ENCODE measurements at regions not wholly inside any gene's neighbourhood (a gene's known extent, or its start where the extent isn't known, plus 50 kb on each side); places are given as distances from the start of the nearest gene placed in this dataset.
"Not testable (repeated sequence)": the region's sequence is repeated elsewhere in the genome, so short reads cannot be mapped to it uniquely, and the experiment has no call there.

DNA sequence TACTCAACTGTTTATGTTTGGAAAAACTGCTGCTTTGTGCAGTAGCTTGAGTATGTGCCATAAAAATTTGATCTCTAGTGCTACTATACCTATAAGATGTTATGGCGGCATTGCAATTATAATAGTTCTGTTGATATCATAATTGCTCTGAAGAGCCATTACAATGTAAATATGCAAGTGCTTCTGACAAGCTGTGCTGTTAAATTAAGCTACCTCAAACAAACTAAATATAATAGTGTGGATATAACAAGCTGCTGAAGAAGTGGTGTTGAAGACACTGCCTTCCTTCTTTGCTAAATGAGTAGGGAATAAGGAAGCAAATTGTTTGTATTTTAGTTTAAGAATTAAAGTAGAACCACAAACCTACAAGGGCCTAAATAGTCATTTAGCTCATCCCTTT is 301.0 kb upstream of the MIS18BP1 start:
- peaks cover 25% of the 10 kb centered on the region for H3K9me3 Mint-ChIP-seq
- H3K36me3 Mint-ChIP-seq: no peaks in the 10 kb centered on the region
- H3K4me3 Mint-ChIP-seq: no peak overlapping the region
- ATAC-seq (no peak), DNase-seq (ENCODE audit: low spot score in 2 of 2) (no peak)
- no peak overlapping the region for H3K27ac Mint-ChIP-seq
- no peaks in the 10 kb centered on the region for H3K4me1 Mint-ChIP-seq

DNA sequence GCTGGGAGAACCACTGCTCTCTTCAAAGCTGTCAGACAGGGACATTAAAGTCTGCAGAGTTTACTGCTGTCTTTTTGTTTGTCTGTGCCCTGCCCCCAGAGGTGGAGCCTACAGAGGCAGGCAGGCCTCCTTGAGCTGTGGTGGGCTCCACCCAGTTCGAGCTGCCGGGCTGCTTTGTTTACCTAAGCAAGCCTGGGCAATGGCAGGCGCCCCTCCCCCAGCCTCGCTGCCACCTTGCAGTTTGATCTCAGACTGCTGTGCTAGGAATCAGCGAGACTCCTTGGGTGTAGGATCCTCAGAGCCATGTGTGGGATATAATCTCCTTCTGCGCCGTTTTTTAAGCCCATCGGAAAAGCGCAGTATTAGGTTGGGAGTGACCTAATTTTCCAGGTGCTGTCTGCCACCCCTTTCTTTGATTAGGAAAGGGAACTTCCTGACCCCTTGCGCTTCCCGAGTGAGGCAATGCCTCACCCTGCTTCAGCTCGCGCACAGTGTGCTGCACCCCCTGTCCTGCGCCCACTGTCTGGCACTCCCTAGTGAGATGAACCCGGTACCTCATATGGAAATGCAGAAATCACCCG is 298.3 kb upstream of the MIS18BP1 start:
- not testable (repeated sequence) for H3K36me3 Mint-ChIP-seq; H3K4me1 Mint-ChIP-seq; H3K4me3 Mint-ChIP-seq; ATAC-seq; DNase-seq (ENCODE audit: low spot score in 2 of 2); H3K27ac Mint-ChIP-seq
- H3K9me3 Mint-ChIP-seq: peaks cover 18% of the 10 kb centered on the region

DNA sequence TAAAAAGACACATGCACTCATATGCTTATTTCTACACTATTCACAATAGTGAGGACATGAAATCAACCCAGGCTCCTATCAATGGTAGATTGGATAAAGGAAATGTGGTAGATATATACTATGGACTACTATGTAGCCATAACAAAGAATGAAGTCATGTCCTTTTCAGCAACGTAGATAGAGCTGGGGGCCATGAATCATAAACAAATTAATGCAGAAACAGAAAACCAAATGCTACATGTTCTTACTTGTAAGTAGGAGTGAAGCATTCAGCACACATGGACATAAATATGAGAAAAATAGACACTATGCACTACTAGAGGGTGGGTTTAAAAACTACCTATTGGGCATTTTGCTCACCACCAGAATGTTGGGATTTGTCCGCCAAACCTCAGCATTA is 278.0 kb upstream of the MIS18BP1 start:
- Mint-ChIP-seq H3K4me3 (no peak overlapping the region), H3K4me1 (no peaks in the 10 kb centered on the region), H3K27ac (no peak overlapping the region), H3K9me3 (peaks cover 27% of the 10 kb centered on the region), H3K36me3 (no peaks in the 10 kb centered on the region)
- ATAC-seq (no peak), DNase-seq (ENCODE audit: low spot score in 2 of 2) (no peak)

DNA sequence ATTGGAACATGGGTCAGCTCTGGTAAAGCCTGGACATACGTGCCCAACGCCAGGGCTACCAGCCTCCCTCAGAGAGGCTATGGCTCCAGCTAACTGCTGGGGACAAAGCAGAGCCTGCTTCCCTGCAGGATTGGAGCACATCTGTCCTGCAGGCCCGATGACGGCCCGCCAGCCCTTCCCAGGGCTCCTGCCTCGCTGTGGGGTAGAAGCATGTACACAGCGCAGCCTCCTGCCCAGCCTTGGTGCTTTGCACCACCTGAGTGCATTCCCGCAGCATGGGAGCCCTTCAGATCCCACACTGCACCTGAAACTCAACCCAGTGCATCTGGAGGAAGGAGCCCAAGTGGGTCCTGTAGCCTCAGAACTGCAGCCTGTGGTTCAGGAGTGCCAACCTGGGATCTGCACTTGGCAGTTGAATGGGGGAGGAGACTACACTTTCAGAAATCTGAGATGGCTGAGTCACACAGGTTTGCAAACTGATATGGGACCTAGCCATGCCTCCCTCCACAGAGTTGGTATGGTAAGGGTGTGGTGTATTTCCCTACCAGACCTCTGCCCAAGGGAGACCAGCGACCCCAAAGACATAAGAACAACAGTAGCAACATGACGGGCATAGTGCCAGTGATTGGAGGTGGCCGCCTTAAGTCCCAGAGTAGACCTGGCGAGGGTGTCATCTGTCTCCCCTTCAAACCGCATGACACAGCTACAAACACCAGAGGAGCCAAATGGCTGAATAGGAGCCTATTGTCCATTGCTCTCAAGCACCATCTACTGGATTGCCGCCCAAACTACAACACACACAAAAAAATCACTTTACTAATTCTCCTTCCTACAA is 273.9 kb upstream of the MIS18BP1 start:
- no peak for DNase-seq (ENCODE audit: low spot score in 2 of 2)
- Mint-ChIP-seq H3K27ac (no peak overlapping the region), H3K4me1 (no peaks in the 10 kb centered on the region), H3K4me3 (no peak overlapping the region), H3K9me3 (peaks cover 15% of the 10 kb centered on the region), H3K36me3 (no peaks in the 10 kb centered on the region)
- no peak for ATAC-seq

DNA sequence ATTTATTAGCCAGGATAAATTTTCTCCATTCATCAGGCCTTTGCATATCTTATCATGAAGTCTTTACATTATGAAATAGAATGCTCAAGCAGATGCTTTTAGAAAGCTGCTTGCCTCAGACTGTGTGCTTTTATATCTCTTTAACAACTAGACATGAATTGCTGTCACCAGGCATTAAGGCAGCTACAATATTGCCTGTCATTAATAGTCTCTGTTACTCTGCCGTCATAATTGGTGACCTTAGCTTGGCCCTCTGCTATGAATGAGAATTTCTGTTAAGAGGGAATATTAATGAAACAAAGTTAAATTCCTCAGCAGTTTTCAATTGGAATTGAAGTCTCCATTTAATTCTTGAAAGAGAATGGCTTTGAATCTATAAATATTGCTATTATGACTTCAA is 266.8 kb upstream of the MIS18BP1 start:
- Mint-ChIP-seq H3K9me3 (peaks cover 15% of the 10 kb centered on the region), H3K27ac (no peak overlapping the region), H3K4me1 (no peaks in the 10 kb centered on the region), H3K36me3 (no peaks in the 10 kb centered on the region), H3K4me3 (no peak overlapping the region)
- ATAC-seq (no peak), DNase-seq (ENCODE audit: low spot score in 2 of 2) (no peak)

DNA sequence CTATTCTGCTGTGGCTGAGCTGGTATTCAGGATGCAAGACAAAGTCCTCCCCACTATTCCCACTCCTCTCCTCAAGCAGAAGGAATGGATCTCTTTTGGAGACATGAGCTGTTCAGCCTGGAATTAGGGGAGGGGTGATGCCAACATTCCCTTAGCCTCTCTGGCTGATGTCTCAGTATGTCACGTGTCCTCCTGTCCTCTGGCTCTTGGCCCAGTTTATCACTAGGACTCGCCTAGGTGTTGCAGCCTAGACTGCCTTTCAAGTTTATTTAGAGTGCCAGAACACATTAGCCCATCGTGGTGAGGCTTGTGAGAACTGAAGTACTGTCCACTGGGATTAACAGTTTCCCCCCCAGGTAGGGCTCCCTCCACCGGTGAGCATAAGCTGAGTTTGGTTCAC is 239.9 kb upstream of the MIS18BP1 start:
- DNase-seq (ENCODE audit: low spot score in 2 of 2) (no peak), ATAC-seq (no peak)
- H3K4me3 Mint-ChIP-seq: no peak overlapping the region
- peaks cover 4% of the 10 kb centered on the region for H3K9me3 Mint-ChIP-seq
- H3K36me3 Mint-ChIP-seq: no peaks in the 10 kb centered on the region
- no peaks in the 10 kb centered on the region for H3K4me1 Mint-ChIP-seq
- no peak overlapping the region for H3K27ac Mint-ChIP-seq

DNA sequence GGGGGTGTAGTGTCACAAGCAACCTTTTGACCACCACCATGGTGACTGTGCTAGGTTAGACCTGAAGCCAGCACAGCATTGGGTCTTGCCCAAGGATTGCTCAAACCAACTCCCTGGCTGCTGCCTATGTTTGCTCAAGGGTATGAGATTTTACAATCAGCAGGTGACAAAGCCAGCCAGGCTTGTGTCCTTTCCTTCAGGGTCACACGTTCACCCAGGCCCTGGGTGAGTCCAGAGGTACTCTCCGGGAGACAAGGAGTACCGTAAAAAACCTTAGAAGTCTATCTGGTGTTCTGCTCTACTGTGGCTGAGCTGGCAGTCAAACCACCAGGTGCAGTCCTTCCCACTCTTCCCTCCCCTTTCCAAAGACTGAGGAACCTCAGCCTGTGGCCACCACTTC is 238.9 kb upstream of the MIS18BP1 start:
- Mint-ChIP-seq H3K9me3 (peaks cover 7% of the 10 kb centered on the region), H3K27ac (no peak overlapping the region), H3K4me1 (no peaks in the 10 kb centered on the region), H3K36me3 (no peaks in the 10 kb centered on the region), H3K4me3 (no peak overlapping the region)
- no peak for DNase-seq (ENCODE audit: low spot score in 2 of 2)
- ATAC-seq: peak; percentile 11

DNA sequence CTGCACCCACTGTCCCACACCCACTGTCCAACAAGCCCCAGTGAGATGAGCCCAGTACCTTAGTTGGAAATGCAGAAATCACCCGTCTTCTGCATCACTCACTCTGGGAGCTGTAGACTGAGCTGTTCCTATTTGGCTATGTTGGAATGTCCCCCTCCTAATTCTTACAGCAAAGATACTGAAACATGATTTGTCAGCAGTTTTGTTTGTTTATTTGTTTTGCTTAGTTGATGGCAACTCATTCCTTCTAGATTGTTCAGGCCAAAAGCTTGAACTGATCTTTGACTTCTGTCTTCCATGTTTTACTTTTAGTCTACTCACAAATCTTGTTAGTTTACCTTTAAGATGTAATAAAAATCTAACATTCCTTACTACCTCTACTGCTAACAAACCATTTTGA is 233.6 kb upstream of the MIS18BP1 start:
- no peak overlapping the region for H3K27ac Mint-ChIP-seq
- H3K36me3 Mint-ChIP-seq: no peaks in the 10 kb centered on the region
- DNase-seq (ENCODE audit: low spot score in 2 of 2) (no peak), ATAC-seq (no peak)
- peaks cover 16% of the 10 kb centered on the region for H3K9me3 Mint-ChIP-seq
- H3K4me1 Mint-ChIP-seq: no peaks in the 10 kb centered on the region
- no peak overlapping the region for H3K4me3 Mint-ChIP-seq

DNA sequence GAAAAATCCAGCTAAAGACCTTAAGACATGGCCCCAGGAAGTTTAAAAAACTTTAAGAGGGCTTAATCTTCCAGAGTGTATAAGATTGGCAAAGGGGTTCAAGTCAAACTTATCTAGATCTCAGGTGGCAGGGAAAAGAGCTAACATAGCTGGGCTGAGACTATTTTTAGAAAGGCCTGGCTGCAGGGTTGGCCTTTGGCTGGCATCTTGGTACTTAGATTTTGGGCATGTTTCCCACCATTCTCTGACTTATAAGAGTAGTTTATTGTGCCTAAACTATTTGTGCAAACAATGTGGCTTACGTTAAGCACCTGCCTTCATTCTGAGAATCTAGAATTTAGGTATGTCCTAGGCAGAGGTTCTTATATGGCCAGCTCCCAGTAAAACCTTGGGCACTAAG is 214.0 kb upstream of the MIS18BP1 start:
- ATAC-seq (no peak), DNase-seq (ENCODE audit: low spot score in 2 of 2) (no peak)
- no peak overlapping the region for H3K4me3 Mint-ChIP-seq
- peaks cover 11% of the 10 kb centered on the region for H3K9me3 Mint-ChIP-seq
- no peak overlapping the region for H3K27ac Mint-ChIP-seq
- H3K36me3 Mint-ChIP-seq: no peaks in the 10 kb centered on the region
- no peaks in the 10 kb centered on the region for H3K4me1 Mint-ChIP-seq

DNA sequence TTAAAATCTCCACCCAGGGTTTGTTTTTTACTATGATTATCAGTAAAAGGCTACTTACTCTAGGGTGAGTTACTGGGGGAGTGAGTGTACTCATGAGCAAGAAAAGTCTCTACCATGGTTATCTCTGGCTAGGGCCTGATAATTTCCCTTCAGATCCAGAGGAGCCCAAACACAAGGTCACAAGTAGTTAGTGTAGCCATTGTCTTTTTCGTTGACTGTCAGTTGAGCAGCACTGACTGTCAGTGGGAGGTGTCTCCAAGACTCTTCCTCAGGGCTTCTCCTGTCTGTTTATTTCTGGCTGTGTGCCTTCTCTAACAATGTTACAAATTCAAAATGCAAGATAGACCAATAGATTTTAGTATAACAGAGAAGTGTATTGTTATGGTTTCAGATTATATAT is 181.2 kb upstream of the MIS18BP1 start:
- Mint-ChIP-seq H3K4me1 (no peaks in the 10 kb centered on the region), H3K27ac (no peak overlapping the region), H3K36me3 (no peaks in the 10 kb centered on the region), H3K4me3 (no peak overlapping the region), H3K9me3 (peaks cover 18% of the 10 kb centered on the region)
- ATAC-seq (no peak), DNase-seq (ENCODE audit: low spot score in 2 of 2) (no peak)

DNA sequence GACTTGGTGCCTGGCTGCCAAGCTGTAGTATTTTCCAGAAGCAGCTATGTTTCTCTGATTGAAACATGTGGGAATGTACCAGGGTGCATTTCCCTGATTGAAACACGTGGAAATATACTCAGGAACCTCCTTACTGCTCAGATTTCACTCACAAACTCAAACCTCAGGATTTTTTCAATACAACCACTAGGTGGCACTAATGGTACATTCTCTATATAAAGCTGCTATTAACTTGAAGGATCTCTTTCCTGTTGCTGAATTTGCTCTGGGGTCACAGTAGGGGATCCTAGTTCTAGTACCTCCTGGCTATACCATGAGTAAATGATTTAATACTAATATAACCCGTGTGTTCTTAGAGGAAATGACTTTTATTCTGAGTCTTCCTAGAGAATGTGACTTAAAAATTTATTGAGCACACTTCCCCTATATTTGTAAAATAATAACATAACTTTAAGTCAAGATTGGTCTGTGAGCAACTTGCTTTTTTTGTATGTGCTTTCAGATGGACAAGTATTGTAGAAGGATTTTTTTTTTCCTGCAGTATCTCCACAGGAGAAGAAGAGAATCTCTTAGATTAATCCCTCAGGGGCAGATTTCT is 173.8 kb upstream of the MIS18BP1 start:
- H3K36me3 Mint-ChIP-seq: no peaks in the 10 kb centered on the region
- no peak for ATAC-seq

DNA sequence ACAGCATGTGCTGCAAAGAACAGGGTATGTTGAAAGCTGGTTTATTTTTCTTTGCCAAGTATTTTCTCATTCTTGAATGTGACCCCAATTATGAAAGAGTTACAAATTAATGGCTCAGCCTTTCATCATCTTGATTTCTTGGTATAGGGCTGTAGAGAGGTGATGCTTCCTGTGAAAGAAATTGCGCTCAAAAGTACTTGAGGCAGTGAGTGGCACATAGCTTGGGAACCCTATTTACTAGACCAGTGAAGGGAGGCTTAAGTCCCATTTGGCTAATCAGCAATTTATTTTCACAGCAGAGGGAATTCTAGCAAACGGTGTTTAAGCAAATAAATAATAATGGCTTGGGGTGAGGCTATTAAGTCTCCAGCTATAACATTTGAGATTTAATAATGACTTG is 153.9 kb upstream of the MIS18BP1 start:
- no peak for DNase-seq (ENCODE audit: low spot score in 2 of 2)
- no peak for ATAC-seq
- Mint-ChIP-seq H3K4me1 (no peaks in the 10 kb centered on the region), H3K36me3 (no peaks in the 10 kb centered on the region), H3K4me3 (no peak overlapping the region), H3K9me3 (peaks cover 3% of the 10 kb centered on the region), H3K27ac (no peak overlapping the region)

More for the DNA sequence above, 173.8 kb upstream of the MIS18BP1 start:
- Mint-ChIP-seq H3K4me3 (no peak overlapping the region), H3K27ac (no peak overlapping the region), H3K9me3 (peaks cover 4% of the 10 kb centered on the region), H3K4me1 (no peaks in the 10 kb centered on the region)
- DNase-seq (ENCODE audit: low spot score in 2 of 2): no peak

DNA sequence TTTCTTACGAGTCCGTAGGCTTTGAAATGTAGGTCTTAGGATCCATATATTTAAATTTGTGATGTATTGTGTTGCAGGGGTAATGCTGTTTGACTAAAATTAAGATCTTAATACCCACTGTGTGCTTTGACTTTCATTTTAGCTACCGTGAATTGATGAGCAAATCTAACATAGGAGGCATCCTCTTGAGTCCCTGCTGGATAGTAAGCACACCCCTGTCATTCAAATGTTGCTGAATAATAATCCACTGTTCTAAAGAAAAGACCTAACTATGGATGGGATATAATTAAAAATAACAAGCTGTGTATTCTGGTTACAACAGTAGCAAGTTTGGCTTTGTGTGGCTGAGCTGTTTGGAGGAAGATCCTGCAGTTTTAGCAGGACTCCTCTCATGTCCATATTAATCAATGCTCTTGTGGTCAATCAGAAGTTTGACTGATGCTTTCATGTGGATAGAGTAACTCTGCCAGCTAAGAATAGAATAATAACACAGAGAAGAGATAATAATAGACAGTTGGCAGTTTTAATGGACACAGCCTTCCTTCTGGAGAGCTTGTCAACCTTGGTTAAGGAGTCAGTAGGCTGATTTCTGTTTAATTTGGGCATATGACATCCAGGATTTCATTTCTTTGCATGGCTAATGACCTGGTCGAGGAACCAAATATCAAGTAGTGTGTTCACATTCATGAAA is 148.1 kb upstream of the MIS18BP1 start:
- Mint-ChIP-seq H3K9me3 (peaks cover 4% of the 10 kb centered on the region), H3K27ac (no peak overlapping the region), H3K4me3 (no peak overlapping the region), H3K36me3 (no peaks in the 10 kb centered on the region), H3K4me1 (no peaks in the 10 kb centered on the region)
- ATAC-seq (no peak), DNase-seq (ENCODE audit: low spot score in 2 of 2) (no peak)

DNA sequence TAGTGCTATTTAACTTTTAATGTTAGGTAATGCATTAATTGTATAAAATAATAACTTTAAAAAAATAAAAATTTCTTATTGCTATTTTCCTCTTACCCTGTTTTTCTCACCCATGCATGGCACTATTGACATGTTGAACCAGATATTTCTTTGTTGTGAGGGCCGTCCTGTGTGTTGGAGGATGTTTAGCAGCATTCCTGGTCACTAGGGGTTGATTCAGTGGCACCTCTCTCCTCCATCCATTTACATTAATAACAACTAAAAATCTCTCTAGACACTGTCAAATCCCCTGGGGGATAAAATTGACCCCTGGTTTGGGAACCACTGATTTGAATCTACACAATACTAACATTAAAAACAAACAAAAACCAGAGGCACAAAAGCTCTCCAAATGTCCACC is 147.5 kb upstream of the MIS18BP1 start:
- Mint-ChIP-seq H3K4me3 (no peak overlapping the region), H3K9me3 (peaks cover 6% of the 10 kb centered on the region), H3K4me1 (no peaks in the 10 kb centered on the region), H3K36me3 (no peaks in the 10 kb centered on the region), H3K27ac (no peak overlapping the region)
- ATAC-seq (no peak), DNase-seq (ENCODE audit: low spot score in 2 of 2) (no peak)

DNA sequence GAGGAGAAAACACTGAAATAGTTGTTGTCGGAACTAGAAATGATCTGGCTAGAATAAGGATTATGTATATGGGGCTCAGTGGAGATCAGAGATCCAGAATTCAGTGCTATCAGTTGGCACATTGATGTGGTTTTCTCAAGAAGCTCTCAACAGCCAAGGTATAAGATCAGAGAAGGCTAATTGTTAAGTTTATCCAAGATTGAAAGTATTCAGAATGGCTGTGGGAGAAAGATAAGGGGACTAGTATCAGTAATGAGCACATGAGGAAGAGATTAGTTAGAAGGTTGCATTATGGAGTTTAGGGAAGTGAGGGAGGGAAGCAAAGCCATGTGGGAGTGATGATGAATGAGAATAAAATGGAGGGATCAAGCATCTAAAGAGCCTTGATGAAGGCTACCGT is 128.1 kb upstream of the MIS18BP1 start:
- H3K36me3 Mint-ChIP-seq: no peaks in the 10 kb centered on the region

More for the DNA sequence above, 128.1 kb upstream of the MIS18BP1 start:
- no peak overlapping the region for H3K4me3 Mint-ChIP-seq
- H3K27ac Mint-ChIP-seq: no peak overlapping the region
- ATAC-seq (no peak), DNase-seq (ENCODE audit: low spot score in 2 of 2) (no peak)
- peaks cover 3% of the 10 kb centered on the region for H3K9me3 Mint-ChIP-seq
- no peaks in the 10 kb centered on the region for H3K4me1 Mint-ChIP-seq

Data from stimulated activated effector memory CD8-positive, alpha-beta T cell treated with anti-CD3 and anti-CD28 coated beads, Interleukin-12 subunit alpha, Interleukin-12 subunit beta, amount 100 ng/mL, for 72 hours (primary cell).